Astrocyte (in vitro differentiated cells and primary cell): ENCODE measurements at regions not wholly inside any gene's neighbourhood (a gene's known extent, or its start where the extent isn't known, plus 50 kb on each side); places are given as distances from the start of the nearest gene placed in this dataset.

ENCODE experiments used
- DNase-seq: peaks from one replicate; pipeline ENCODE4 v3.0.0-alpha.2; 2010; ENCODE audit warnings: low read depth
- FAIRE-seq: peaks from 2 replicates; lab custom pipeline; 2011; peaks lifted over from hg19 to GRCh38; lab: Jason Lieb, UNC
- H2AFZ ChIP-seq: 2 replicates; pipeline ENCODE4 v1.6.0; 2012; ENCODE audit warnings: low read depth, low read length, inconsistent platforms
- H3K27ac ChIP-seq: 2 replicates; pipeline ENCODE4 v1.5.1; 2011; ENCODE audit warnings: low read depth, low read length, inconsistent platforms
- H3K27me3 ChIP-seq: 2 replicates; pipeline ENCODE4 v1.6.0; 2011; ENCODE audit warnings: low read length, inconsistent platforms; ENCODE audit not compliant: insufficient read depth
- H3K36me3 ChIP-seq: 2 replicates; pipeline ENCODE4 v1.5.1; 2011; ENCODE audit warnings: low read length, inconsistent platforms; ENCODE audit not compliant: insufficient read depth
- H3K4me1 ChIP-seq: 2 replicates; pipeline ENCODE4 v1.5.1; 2011; ENCODE audit warnings: low read length, inconsistent platforms; ENCODE audit not compliant: insufficient read depth
- H3K4me2 ChIP-seq: 2 replicates; pipeline ENCODE4 v1.6.0; 2012; ENCODE audit warnings: low read length, inconsistent platforms
- H3K4me3 ChIP-seq: 2 replicates; pipeline ENCODE4 v1.5.1; 2011; ENCODE audit warnings: low read depth, mild to moderate bottlenecking, low read length, inconsistent platforms; ENCODE audit not compliant: insufficient read depth
- H3K79me2 ChIP-seq: 2 replicates; pipeline ENCODE4 v1.6.0; 2012; ENCODE audit warnings: mild to moderate bottlenecking, low read length, inconsistent platforms; ENCODE audit not compliant: insufficient read depth
- H3K9ac ChIP-seq: 2 replicates; pipeline ENCODE4 v1.6.0; 2012; ENCODE audit warnings: mild to moderate bottlenecking, low read length, inconsistent platforms
- H3K9me3 ChIP-seq: 2 replicates; pipeline ENCODE4 v1.5.1; 2012; ENCODE audit warnings: low read depth, mild to moderate bottlenecking, low read length, inconsistent platforms; ENCODE audit not compliant: insufficient read depth
- H4K20me1 ChIP-seq: 2 replicates; pipeline ENCODE4 v1.6.0; 2012; ENCODE audit warnings: low read length, inconsistent platforms; ENCODE audit not compliant: insufficient read depth
- H3K27ac Mint-ChIP-seq: one replicate; pipeline ENCODE4 v1.8.0; 2021; ENCODE audit warnings: mild to moderate bottlenecking, mixed read lengths; ENCODE audit not compliant: unreplicated experiment
- H3K27me3 Mint-ChIP-seq: one replicate; pipeline ENCODE4 v1.8.0; 2021; ENCODE audit warnings: low read depth, mixed read lengths; ENCODE audit not compliant: unreplicated experiment
- H3K36me3 Mint-ChIP-seq: one replicate; pipeline ENCODE4 v1.8.0; 2021; ENCODE audit warnings: low read depth, mixed read lengths; ENCODE audit not compliant: unreplicated experiment
- H3K4me1 Mint-ChIP-seq: one replicate; pipeline ENCODE4 v1.8.0; 2021; ENCODE audit warnings: low read depth, mixed read lengths; ENCODE audit not compliant: unreplicated experiment
- H3K4me3 Mint-ChIP-seq: one replicate; pipeline ENCODE4 v1.8.0; 2021; ENCODE audit warnings: mild to moderate bottlenecking, moderate library complexity, mixed read lengths; ENCODE audit not compliant: unreplicated experiment
- H3K9me3 Mint-ChIP-seq: one replicate; pipeline ENCODE4 v1.8.0; 2021; ENCODE audit warnings: mild to moderate bottlenecking, mixed read lengths; ENCODE audit not compliant: unreplicated experiment
- EZH2 ChIP-seq: IDR thresholded peaks from 2 replicates; pipeline ENCODE4 v1.6.1; 2012; ENCODE audit warnings: mild to moderate bottlenecking, low read length, inconsistent platforms; ENCODE audit not compliant: insufficient read depth
- TF ChIP-seq, protein P1 (sequence below): IDR thresholded peaks from 2 replicates; pipeline ENCODE4 v1.5.1; 2011; ENCODE audit warnings: low read depth, mild to moderate bottlenecking, inconsistent platforms, low read length, moderate library complexity; ENCODE audit not compliant: insufficient read depth

DNA sequence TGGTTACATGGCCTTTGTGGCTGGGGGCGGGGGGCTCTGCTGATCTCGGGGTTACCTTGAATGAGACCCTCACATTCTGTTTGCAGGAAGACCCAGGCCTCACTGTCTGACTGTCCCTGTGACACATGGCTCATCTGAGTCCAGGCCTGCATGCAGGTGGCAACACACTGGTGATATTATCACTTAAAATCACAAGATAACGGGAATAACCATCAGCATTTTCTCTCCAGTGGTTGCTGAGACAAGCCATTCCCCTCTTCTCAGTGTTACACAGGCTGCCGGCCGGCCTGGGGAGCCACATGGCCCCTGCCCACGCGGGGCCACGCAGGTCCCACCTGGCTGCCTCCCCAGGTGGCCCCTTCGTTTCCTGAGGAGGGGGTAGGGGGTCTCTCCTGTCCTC is 197.6 kb downstream of the ENGASE start:
- Histone ChIP-seq H3K36me3 (no peaks in the 10 kb centered on the region), H3K79me2 (no peaks in the 10 kb centered on the region), H3K4me3 (no peak overlapping the region), H2AFZ (no peak overlapping the region), H4K20me1 (no peaks in the 10 kb centered on the region), H3K27me3 (no peaks in the 10 kb centered on the region), H3K4me2 (no peak overlapping the region), H3K4me1 (no peaks in the 10 kb centered on the region), H3K9me3 (no peaks in the 10 kb centered on the region), H3K27ac (no peak overlapping the region), H3K9ac (no peak overlapping the region)
- DNase-seq (no peak), FAIRE-seq (no peak)
- H3K36me3 Mint-ChIP-seq = peaks cover 2% of the 10 kb centered on the region
- no peaks in the 10 kb centered on the region for H3K4me1 Mint-ChIP-seq
- no peak for TF ChIP-seq EZH2
- TF ChIP-seq, protein P1, sequence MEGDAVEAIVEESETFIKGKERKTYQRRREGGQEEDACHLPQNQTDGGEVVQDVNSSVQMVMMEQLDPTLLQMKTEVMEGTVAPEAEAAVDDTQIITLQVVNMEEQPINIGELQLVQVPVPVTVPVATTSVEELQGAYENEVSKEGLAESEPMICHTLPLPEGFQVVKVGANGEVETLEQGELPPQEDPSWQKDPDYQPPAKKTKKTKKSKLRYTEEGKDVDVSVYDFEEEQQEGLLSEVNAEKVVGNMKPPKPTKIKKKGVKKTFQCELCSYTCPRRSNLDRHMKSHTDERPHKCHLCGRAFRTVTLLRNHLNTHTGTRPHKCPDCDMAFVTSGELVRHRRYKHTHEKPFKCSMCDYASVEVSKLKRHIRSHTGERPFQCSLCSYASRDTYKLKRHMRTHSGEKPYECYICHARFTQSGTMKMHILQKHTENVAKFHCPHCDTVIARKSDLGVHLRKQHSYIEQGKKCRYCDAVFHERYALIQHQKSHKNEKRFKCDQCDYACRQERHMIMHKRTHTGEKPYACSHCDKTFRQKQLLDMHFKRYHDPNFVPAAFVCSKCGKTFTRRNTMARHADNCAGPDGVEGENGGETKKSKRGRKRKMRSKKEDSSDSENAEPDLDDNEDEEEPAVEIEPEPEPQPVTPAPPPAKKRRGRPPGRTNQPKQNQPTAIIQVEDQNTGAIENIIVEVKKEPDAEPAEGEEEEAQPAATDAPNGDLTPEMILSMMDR = no peak
- peaks cover 51% of the 10 kb centered on the region for H3K27me3 Mint-ChIP-seq
- no peak overlapping the region for H3K4me3 Mint-ChIP-seq
- H3K9me3 Mint-ChIP-seq = no peaks in the 10 kb centered on the region
- no peak overlapping the region for H3K27ac Mint-ChIP-seq

DNA sequence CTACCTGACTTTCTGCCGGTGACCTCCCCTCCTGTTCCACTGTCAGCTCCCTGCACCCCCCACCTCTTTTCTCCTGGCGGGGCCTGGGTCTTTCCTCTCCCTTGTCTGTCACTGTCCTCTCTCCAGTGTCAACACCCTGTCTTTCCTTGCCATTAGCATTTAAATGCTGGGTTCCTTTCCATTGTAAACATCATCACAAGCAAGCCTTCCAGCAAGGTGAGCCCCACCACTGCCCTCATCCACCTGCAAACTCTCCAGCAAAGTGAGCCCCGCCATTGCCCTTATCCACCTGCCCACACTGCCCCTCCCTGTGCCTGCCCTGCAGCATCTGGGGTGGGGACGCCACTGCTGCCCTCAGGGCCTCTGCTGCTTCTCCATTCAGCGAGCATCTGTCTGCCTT is 195.0 kb downstream of the ENGASE start:
- no peaks in the 10 kb centered on the region for H3K36me3 Mint-ChIP-seq
- FAIRE-seq = no peak
- H3K27me3 Mint-ChIP-seq = peaks cover 62% of the 10 kb centered on the region

DNA sequence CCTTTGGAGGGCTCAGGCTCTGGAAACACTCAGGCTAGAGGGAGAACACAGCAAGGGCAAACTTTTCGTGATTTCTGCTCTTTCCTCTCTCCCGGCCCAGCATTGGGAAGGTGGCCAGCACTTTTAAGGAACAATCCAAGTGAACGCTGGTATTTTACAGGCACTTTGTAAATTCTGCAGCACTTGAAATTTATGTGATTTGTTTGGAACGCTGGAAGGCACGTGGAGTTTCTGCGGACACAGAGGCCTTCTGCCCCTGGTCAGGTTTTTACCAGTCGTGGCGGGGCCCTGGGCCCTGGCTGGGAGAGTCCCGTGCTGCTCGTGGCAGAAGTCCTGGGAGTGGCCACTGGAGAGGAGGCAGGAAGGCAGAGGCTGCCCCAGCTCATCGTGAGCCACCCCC is 188.6 kb downstream of the ENGASE start:
- Histone ChIP-seq H3K27me3 (no peaks in the 10 kb centered on the region), H4K20me1 (no peaks in the 10 kb centered on the region), H3K4me3 (no peak overlapping the region), H3K9ac (no peak overlapping the region), H2AFZ (no peak overlapping the region), H3K9me3 (no peaks in the 10 kb centered on the region), H3K4me1 (no peaks in the 10 kb centered on the region), H3K27ac (no peak overlapping the region), H3K79me2 (no peaks in the 10 kb centered on the region), H3K36me3 (no peaks in the 10 kb centered on the region), H3K4me2 (no peak overlapping the region)
- H3K4me1 Mint-ChIP-seq = no peaks in the 10 kb centered on the region
- no peak overlapping the region for H3K4me3 Mint-ChIP-seq
- DNase-seq (no peak), FAIRE-seq (no peak)
- H3K27ac Mint-ChIP-seq = no peak overlapping the region
- no peaks in the 10 kb centered on the region for H3K36me3 Mint-ChIP-seq
- H3K9me3 Mint-ChIP-seq = no peaks in the 10 kb centered on the region
- TF ChIP-seq, protein P1 = no peak
- TF ChIP-seq EZH2 = no peak
- peaks cover 68% of the 10 kb centered on the region for H3K27me3 Mint-ChIP-seq

More for the DNA sequence above, 195.0 kb downstream of the ENGASE start:
- Mint-ChIP-seq H3K27ac (no peak overlapping the region), H3K4me1 (no peaks in the 10 kb centered on the region), H3K4me3 (no peak overlapping the region), H3K9me3 (no peaks in the 10 kb centered on the region)
- Histone ChIP-seq H3K9ac (no peak overlapping the region), H3K27ac (no peak overlapping the region), H3K9me3 (no peaks in the 10 kb centered on the region), H2AFZ (no peak overlapping the region), H4K20me1 (no peaks in the 10 kb centered on the region), H3K4me3 (no peak overlapping the region), H3K4me1 (no peaks in the 10 kb centered on the region), H3K4me2 (no peak overlapping the region), H3K79me2 (no peaks in the 10 kb centered on the region), H3K27me3 (no peaks in the 10 kb centered on the region), H3K36me3 (no peaks in the 10 kb centered on the region)
- TF ChIP-seq, protein P1 = no peak
- TF ChIP-seq EZH2 = no peak
- no peak for DNase-seq
